Ovary (tissue), 3 donors: ENCODE measurements at regions not wholly inside any gene's neighbourhood (a gene's known extent, or its start where the extent isn't known, plus 50 kb on each side); places are given as distances from the start of the nearest gene placed in this dataset.

ENCODE experiments used
- POLR2A ChIP-seq: fragments of 450-650 bp; IDR thresholded peaks from one replicate; pipeline ENCODE4 v1.6.1; 2017; ENCODE audit warnings: antibody characterized with exemption, mild to moderate bottlenecking, moderate library complexity
- TF ChIP-seq, protein P1 (sequence below), 3 donors: fragments of 450-650 bp in 2 of 3; fragments of 200-600 bp in 1 of 3; IDR thresholded peaks; one replicate each; pipeline versions ENCODE4 v1.5.1 to v1.8.0; 2016 to 2022; ENCODE audit warnings: antibody characterized with exemption in 3 of 3, mild to moderate bottlenecking in 1 of 3
- donor health status: DM: no; HTN: no; CAD: no.

- TF ChIP-seq, protein P1, sequence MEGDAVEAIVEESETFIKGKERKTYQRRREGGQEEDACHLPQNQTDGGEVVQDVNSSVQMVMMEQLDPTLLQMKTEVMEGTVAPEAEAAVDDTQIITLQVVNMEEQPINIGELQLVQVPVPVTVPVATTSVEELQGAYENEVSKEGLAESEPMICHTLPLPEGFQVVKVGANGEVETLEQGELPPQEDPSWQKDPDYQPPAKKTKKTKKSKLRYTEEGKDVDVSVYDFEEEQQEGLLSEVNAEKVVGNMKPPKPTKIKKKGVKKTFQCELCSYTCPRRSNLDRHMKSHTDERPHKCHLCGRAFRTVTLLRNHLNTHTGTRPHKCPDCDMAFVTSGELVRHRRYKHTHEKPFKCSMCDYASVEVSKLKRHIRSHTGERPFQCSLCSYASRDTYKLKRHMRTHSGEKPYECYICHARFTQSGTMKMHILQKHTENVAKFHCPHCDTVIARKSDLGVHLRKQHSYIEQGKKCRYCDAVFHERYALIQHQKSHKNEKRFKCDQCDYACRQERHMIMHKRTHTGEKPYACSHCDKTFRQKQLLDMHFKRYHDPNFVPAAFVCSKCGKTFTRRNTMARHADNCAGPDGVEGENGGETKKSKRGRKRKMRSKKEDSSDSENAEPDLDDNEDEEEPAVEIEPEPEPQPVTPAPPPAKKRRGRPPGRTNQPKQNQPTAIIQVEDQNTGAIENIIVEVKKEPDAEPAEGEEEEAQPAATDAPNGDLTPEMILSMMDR (IDR thresholded peaks at IDR 0.05) = no peak
- TF ChIP-seq POLR2A = no peak
Observed at GRCh38 chr6:67706388-67706787, 928.7 kb upstream of the ADGRB3 start.
